B cell (primary cell): ENCODE measurements at regions not wholly inside any gene's neighbourhood (a gene's known extent, or its start where the extent isn't known, plus 50 kb on each side); places are given as distances from the start of the nearest gene placed in this dataset.

Experiments
- ATAC-seq: fragments of 200-7000 bp; cut with Tn5 transposase; one replicate; pipeline ENCODE4 v1.10.0; 2021; ENCODE audit warnings: low read depth, mild to moderate bottlenecking, moderate number of reproducible peaks, moderate library complexity
- CTCF ChIA-PET: fragments of 350-600 bp; sonication (Branson Sonifier 250); formaldehyde crosslinking; loops from one replicate; lab custom pipeline; 2021; ENCODE audit warnings: antibody characterized with exemption, inconsistent platforms; lab: Charles Lee
- POLR2A ChIA-PET: fragments of 350-600 bp; sonication (Branson Sonifier 250); formaldehyde crosslinking; loops from one replicate; lab custom pipeline; 2021; ENCODE audit warnings: antibody characterized with exemption; lab: Charles Lee
- DNase-seq: peaks from one replicate; pipeline ENCODE4 v3.0.0; 2013
- H2AFZ ChIP-seq: 2 replicates; pipeline ENCODE4 v1.6.1; 2012; ENCODE audit warnings: mild to moderate bottlenecking, low read depth, low read length; ENCODE audit not compliant: insufficient read depth, poor library complexity, severe bottlenecking
- H3K27ac ChIP-seq, 2 donors: 1 replicate in 1 of 2; 2 replicates in 1 of 2; pipeline ENCODE4 v1.5.1; 2012 to 2013; ENCODE audit warnings: low read length in 2 of 2, mild to moderate bottlenecking in 2 of 2, moderate library complexity in 1 of 2
- H3K27me3 ChIP-seq, 4 experiments: fragments of 200-600 bp in 1 of 4; sonication (generic) in 1 of 4; replicated peaks in 1 of 4; 1 replicate in 2 of 4; 2 replicates in 2 of 4; pipeline versions ENCODE4 v1.6.1 to v1.7.0; 2013 to 2016; ENCODE audit warnings: low read length in 3 of 4, mild to moderate bottlenecking in 2 of 4, mixed read lengths in 1 of 4, moderate library complexity in 1 of 4; ENCODE audit not compliant: insufficient read depth in 4 of 4, control insufficient read depth in 3 of 4; ENCODE audit errors: control extremely low read depth in 1 of 4
- H3K36me3 ChIP-seq, 2 experiments: replicated peaks in 1 of 2; 1 replicate in 1 of 2; 2 replicates in 1 of 2; pipeline versions ENCODE4 v1.6.1 to v1.7.1; 2013; ENCODE audit warnings: low read length in 1 of 2; ENCODE audit not compliant: insufficient read depth in 2 of 2, control insufficient read depth in 1 of 2; ENCODE audit errors: control extremely low read depth in 1 of 2, extremely low read depth in 1 of 2
- H3K4me1 ChIP-seq, 2 donors: fragments of 200-600 bp in 1 of 2; sonication (generic) in 1 of 2; 1 replicate in 1 of 2; 2 replicates in 1 of 2; pipeline versions ENCODE4 v1.5.1 to v1.6.1; 2013 to 2017; ENCODE audit warnings: low read length in 2 of 2; ENCODE audit not compliant: control insufficient read depth in 2 of 2, insufficient read depth in 2 of 2
- H3K4me2 ChIP-seq: replicated peaks from 2 replicates; pipeline ENCODE3; 2012; ENCODE audit warnings: mild to moderate bottlenecking, low read depth, low read length; ENCODE audit not compliant: poor library complexity, severe bottlenecking
- H3K4me3 ChIP-seq, 5 experiments: fragments of 200-600 bp in 1 of 5; sonication (generic) in 1 of 5; 1 replicate in 3 of 5; 2 replicates in 2 of 5; pipeline versions ENCODE4 v1.5.1 to v1.7.0; 2011 to 2016; ENCODE audit warnings: low read length in 4 of 5, mild to moderate bottlenecking in 4 of 5, low read depth in 2 of 5, control low read depth in 1 of 5, moderate library complexity in 1 of 5; ENCODE audit not compliant: insufficient read depth in 1 of 5; ENCODE audit errors: control extremely low read depth in 1 of 5, extremely low read depth in 1 of 5
- H3K79me2 ChIP-seq: fragments of 200-600 bp; sonication (generic); one replicate; pipeline ENCODE4 v1.6.0; 2016; ENCODE audit warnings: low read length; ENCODE audit not compliant: control insufficient read depth, insufficient read depth
- H3K9ac ChIP-seq: fragments of 200-600 bp; sonication (generic); 2 replicates; pipeline ENCODE4 v1.6.1; 2017; ENCODE audit warnings: mild to moderate bottlenecking, low read length, moderate library complexity
- H3K9me3 ChIP-seq, 3 donors: one replicate each; pipeline versions ENCODE4 v1.6.1 to v1.7.1; 2013; ENCODE audit warnings: low read length in 2 of 3; ENCODE audit not compliant: control insufficient read depth in 2 of 3, insufficient read depth in 1 of 3; ENCODE audit errors: control extremely low read depth in 1 of 3
- H4K20me1 ChIP-seq: 2 replicates; pipeline ENCODE4 v1.6.0; 2012; ENCODE audit warnings: mild to moderate bottlenecking, low read length; ENCODE audit not compliant: insufficient read depth, control insufficient read depth, poor library complexity, severe bottlenecking
- H3K27ac Mint-ChIP-seq: one replicate; pipeline ENCODE4 v1.8.0; 2021; ENCODE audit warnings: mixed read lengths
- H3K27me3 Mint-ChIP-seq: one replicate; pipeline ENCODE4 v1.8.0; 2021; ENCODE audit warnings: mixed read lengths
- H3K4me1 Mint-ChIP-seq: one replicate; pipeline ENCODE4 v1.8.0; 2021; ENCODE audit warnings: mixed read lengths
- H3K4me3 Mint-ChIP-seq: one replicate; pipeline ENCODE4 v1.8.0; 2021; ENCODE audit warnings: mixed read lengths
- H3K9me3 Mint-ChIP-seq: one replicate; pipeline ENCODE4 v1.8.0; 2022; ENCODE audit warnings: mixed read lengths; ENCODE audit not compliant: insufficient read depth
- CTCF ChIP-seq: fragments of 200-600 bp; IDR thresholded peaks from one replicate; pipeline ENCODE4 v1.8.0; 2022; ENCODE audit warnings: antibody characterized with exemption, mild to moderate bottlenecking
- EZH2 ChIP-seq: IDR thresholded peaks from 2 replicates; pipeline ENCODE4 v1.6.1; 2012; ENCODE audit warnings: borderline replicate concordance, low read depth, mild to moderate bottlenecking, moderate library complexity, low read length; ENCODE audit not compliant: insufficient read depth, poor library complexity, severe bottlenecking
- WGBS: methylation state at CpG from one replicate; pipeline ENCODE4 v1.1.5; 2013; ENCODE audit warnings: missing lambda C conversion rate; ENCODE audit not compliant: insufficient coverage; 5-methylcytosine and 5-hydroxymethylcytosine counted together
- intact Hi-C: fragments of 100-400 bp; cut with micrococcal nuclease; formaldehyde crosslinking; loops from one replicate; pipeline ENCODE4 v1.10.0; 2022

DNA sequence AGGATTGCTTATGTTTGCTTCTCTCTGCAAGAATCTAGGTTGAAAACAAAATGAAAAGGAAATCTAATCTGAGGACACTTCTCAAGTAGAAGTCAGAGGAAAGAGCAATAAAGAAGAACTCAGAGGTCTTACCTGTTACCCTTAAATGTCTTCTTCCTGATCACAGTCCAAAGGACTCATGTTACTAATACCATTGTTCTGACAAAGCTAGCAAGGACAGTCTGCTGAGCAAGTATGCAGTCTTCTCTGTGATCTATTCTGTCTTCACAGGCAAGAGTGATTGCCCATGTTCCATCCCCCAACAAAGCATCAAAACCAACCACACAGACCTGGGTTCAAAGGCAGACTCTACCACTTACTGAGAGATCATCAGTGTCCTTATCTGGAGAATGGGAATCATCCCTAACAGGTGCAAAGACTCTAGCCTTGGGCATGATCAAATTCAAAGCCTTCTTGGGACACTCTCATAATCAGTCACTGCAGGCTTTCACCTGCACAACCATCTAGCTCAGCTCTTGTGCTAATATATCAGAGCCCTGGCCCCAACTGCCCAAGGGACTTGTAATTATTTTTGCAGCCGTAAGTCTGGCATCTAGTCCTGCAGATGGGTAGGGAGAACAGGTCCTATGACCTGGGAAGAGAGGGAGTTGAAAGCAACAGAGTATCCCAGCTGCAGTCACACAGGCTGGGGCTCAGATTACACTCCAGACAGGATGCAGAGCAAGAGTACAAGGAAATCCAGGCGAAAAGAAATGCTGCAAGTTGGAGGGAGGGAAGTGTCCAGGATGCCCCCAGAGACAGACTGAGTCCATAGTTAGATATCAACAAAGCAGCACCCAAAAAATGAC, 97.9 kb upstream of the NUDT4 start:
- ChIA-PET POLR2A (no interaction called here), CTCF (no interaction called here)
- intact Hi-C loops: no loop called here
- no peak overlapping the region for H3K9ac ChIP-seq
- H2AFZ ChIP-seq: no peak overlapping the region
- DNase-seq: no peak
- no peaks in the 10 kb centered on the region for H4K20me1 ChIP-seq
- H3K4me1 ChIP-seq: no peaks in the 10 kb centered on the region
- Mint-ChIP-seq H3K27ac (no peak overlapping the region), H3K4me3 (no peak overlapping the region), H3K27me3 (no peaks in the 10 kb centered on the region), H3K9me3 (no peaks in the 10 kb centered on the region), H3K4me1 (no peaks in the 10 kb centered on the region)
- no peaks in the 10 kb centered on the region for H3K79me2 ChIP-seq
- TF ChIP-seq CTCF: no peak
- no peak for TF ChIP-seq EZH2
- WGBS: 86% methylated on average over 1 of the region's 2 CpGs
- H3K27ac ChIP-seq: no peak overlapping the region
- peaks cover 0 to 5% (median 0%) of the 10 kb centered on the region in 3 donors for H3K9me3 ChIP-seq
- no peak overlapping the region for H3K4me3 ChIP-seq
- no peak overlapping the region for H3K4me2 ChIP-seq
- no peaks in the 10 kb centered on the region for H3K36me3 ChIP-seq
- no peaks in the 10 kb centered on the region for H3K27me3 ChIP-seq
- no peak for ATAC-seq

DNA sequence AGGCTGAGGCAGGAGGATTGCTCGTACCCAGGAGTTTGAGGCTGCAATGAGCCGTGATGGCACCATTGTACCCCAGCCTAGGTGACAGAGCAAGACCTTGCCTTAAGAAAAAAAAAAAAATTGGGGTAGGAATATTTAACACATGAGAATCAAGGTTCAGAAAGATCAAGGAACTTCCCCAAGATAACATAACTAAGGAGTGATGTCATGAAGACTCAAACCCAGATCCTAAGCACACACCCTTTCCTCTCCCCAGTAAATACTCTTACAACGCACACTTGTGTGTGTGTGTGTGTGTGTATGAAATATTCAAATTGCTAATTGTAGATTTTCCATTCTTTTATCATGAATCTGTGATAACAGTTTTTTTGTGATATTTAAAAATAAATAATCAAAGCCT, 90.6 kb upstream of the NUDT4 start:
- Histone ChIP-seq H3K4me1 (no peaks in the 10 kb centered on the region), H3K27me3 (no peaks in the 10 kb centered on the region), H3K9me3 (peaks cover 0 to 10% (median 0%) of the 10 kb centered on the region in 3 donors), H3K36me3 (no peaks in the 10 kb centered on the region), H2AFZ (no peak overlapping the region), H3K9ac (no peak overlapping the region), H3K4me2 (no peak overlapping the region), H4K20me1 (no peaks in the 10 kb centered on the region), H3K27ac (no peak overlapping the region), H3K79me2 (no peaks in the 10 kb centered on the region), H3K4me3 (no peak overlapping the region)
- 100% methylated on average over 1 of the region's 3 CpGs for WGBS
- CTCF ChIA-PET: no interaction called here
- no peaks in the 10 kb centered on the region for H3K4me1 Mint-ChIP-seq
- no peak for TF ChIP-seq CTCF
- TF ChIP-seq EZH2: no peak
- H3K27ac Mint-ChIP-seq: no peak overlapping the region
- no peak overlapping the region for H3K4me3 Mint-ChIP-seq
- ATAC-seq (no peak), DNase-seq (no peak)
- H3K27me3 Mint-ChIP-seq: no peaks in the 10 kb centered on the region
- no peaks in the 10 kb centered on the region for H3K9me3 Mint-ChIP-seq
- intact Hi-C loops: no loop called here
- POLR2A ChIA-PET: interaction anchor here (0.6 to 0.7 kb wide), 2 partner anchors 34 to 488 kb away, joined by 3 to 6 read pairs; no protein-coding TSS in a partner anchor
